Common myeloid progenitor, CD34-positive (primary cell): ENCODE measurements at regions not wholly inside any gene's neighbourhood (a gene's known extent, or its start where the extent isn't known, plus 50 kb on each side); places are given as distances from the start of the nearest gene placed in this dataset.
"Not testable (repeated sequence)": the region's sequence is repeated elsewhere in the genome, so short reads cannot be mapped to it uniquely, and the experiment has no call there.

ENCODE experiments used
- CTCF ChIA-PET: fragments of 350-600 bp; sonication (Branson Sonifier 250); formaldehyde crosslinking; loops from one replicate; lab custom pipeline; 2021; ENCODE audit warnings: antibody characterized with exemption; lab: Charles Lee
- POLR2A ChIA-PET: fragments of 350-600 bp; sonication (Branson Sonifier 250); formaldehyde crosslinking; loops from one replicate; lab custom pipeline; 2021; ENCODE audit warnings: antibody characterized with exemption; lab: Charles Lee
- DNase-seq, 3 donors: peaks; one replicate each; pipeline versions ENCODE4 v3.0.0 to v3.0.0-alpha.2; 2013
- H3K27ac ChIP-seq, 2 experiments: 1 replicate in 1 of 2; 2 replicates in 1 of 2; pipeline ENCODE4 v1.7.0; 2013; ENCODE audit warnings: inconsistent platforms in 2 of 2, low read length in 2 of 2, mild to moderate bottlenecking in 2 of 2, low read depth in 1 of 2, moderate library complexity in 1 of 2; ENCODE audit not compliant: severe bottlenecking in 2 of 2, insufficient read depth in 1 of 2, poor library complexity in 1 of 2
- H3K27me3 ChIP-seq, 5 experiments: replicated peaks in 2 of 5; 1 replicate in 3 of 5; 2 replicates in 2 of 5; pipeline versions ENCODE4 v1.6.1 to v1.7.0; 2013; ENCODE audit warnings: low read length in 4 of 5, mild to moderate bottlenecking in 2 of 5, moderate library complexity in 2 of 5, inconsistent platforms in 1 of 5; ENCODE audit not compliant: insufficient read depth in 5 of 5, control insufficient read depth in 4 of 5
- H3K36me3 ChIP-seq, 4 experiments: 1 replicate in 2 of 4; 2 replicates in 2 of 4; pipeline versions ENCODE4 v1.6.1 to v1.7.0; 2013; ENCODE audit warnings: low read length in 3 of 4, control low read depth in 1 of 4, mild to moderate bottlenecking in 1 of 4; ENCODE audit not compliant: control insufficient read depth in 4 of 4, insufficient read depth in 4 of 4
- H3K4me1 ChIP-seq, 4 experiments: 1 replicate in 3 of 4; 2 replicates in 1 of 4; pipeline versions ENCODE4 v1.6.1 to v1.7.1; 2013; ENCODE audit warnings: low read length in 3 of 4, mild to moderate bottlenecking in 3 of 4, control low read depth in 1 of 4, inconsistent platforms in 1 of 4, moderate library complexity in 1 of 4; ENCODE audit not compliant: control insufficient read depth in 4 of 4, insufficient read depth in 4 of 4; ENCODE audit errors: control extremely low read depth in 1 of 4
- H3K4me3 ChIP-seq, 7 experiments: 1 replicate in 4 of 7; 2 replicates in 3 of 7; pipeline versions ENCODE4 v1.5.1 to v1.7.0; 2013; ENCODE audit warnings: mild to moderate bottlenecking in 7 of 7, low read length in 6 of 7, moderate library complexity in 6 of 7, inconsistent platforms in 2 of 7, low read depth in 2 of 7, control low read depth in 1 of 7; ENCODE audit not compliant: insufficient read depth in 4 of 7, control insufficient read depth in 1 of 7; ENCODE audit errors: extremely low read depth in 1 of 7
- H3K9me3 ChIP-seq, 5 experiments: 1 replicate in 4 of 5; 2 replicates in 1 of 5; pipeline versions ENCODE4 v1.6.1 to v1.7.1; 2013; ENCODE audit warnings: low read length in 4 of 5, mild to moderate bottlenecking in 2 of 5, inconsistent platforms in 1 of 5, low read depth in 1 of 5, moderate library complexity in 1 of 5; ENCODE audit not compliant: control insufficient read depth in 4 of 5, insufficient read depth in 2 of 5; ENCODE audit errors: control extremely low read depth in 1 of 5
- WGBS: methylation state at CpG from one replicate; pipeline ENCODE4 v1.1.5; 2013; ENCODE audit not compliant: insufficient coverage; 5-methylcytosine and 5-hydroxymethylcytosine counted together

DNA sequence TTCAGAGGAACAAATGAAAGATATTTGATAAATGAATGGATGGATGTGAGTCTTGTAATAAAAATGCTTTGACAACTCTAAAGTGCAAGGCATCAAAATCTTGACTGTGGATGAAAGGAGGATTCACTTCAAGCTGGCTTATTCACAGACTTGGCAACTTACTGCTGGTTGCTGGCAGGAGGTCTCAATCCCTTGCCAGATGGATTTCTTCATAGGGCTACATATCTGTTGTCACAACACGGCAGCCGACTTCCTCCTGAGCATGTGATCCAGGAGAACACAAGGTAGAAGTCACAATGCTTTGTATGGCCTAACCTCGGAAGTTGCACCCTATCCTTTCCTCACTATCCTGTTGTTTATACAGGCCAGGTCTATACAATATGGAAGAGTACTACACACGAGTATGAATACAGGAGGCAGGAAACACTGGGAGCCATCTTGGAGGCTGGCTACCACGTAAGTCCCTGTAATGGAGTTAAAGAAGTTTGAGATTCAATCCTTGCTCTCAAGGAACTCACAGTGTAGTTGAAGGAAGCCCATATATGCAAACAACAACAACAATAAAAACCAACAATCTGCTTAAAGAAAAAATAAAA lies 97.9 kb downstream of the ID4 start:
- Histone ChIP-seq H3K27me3 (peaks cover 0 to 4% (median 0%) of the 10 kb centered on the region in 5 experiments), H3K4me1 (no peaks in the 10 kb centered on the region), H3K36me3 (no peaks in the 10 kb centered on the region), H3K4me3 (no peak overlapping the region), H3K27ac (no peak overlapping the region), H3K9me3 (peaks cover 0 to 3% (median 0%) of the 10 kb centered on the region in 5 experiments)
- POLR2A ChIA-PET, result no interaction called here
- DNase-seq, result no peak
- WGBS, result 95% methylated on average over 4 of the region's 5 CpGs
- CTCF ChIA-PET, result no interaction called here

DNA sequence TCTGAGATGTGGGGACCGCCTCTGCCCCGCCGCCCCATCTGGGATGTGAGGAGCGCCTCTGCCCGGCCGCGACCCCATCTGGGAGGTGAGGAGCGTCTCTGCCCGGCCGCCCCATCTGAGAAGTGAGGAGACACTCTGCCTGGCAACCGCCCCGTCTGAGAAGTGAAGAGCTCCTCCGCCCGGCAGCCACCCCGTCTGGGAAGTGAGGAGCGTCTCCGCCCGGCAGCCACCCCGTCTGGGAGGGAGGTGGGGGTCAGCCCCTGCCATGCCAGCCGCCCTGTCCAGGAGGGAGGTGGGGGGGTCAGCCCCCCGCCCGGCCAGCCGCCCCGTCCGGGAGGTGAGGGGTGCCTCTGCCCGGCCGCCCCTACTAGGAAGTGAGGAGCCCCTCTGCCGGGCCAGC lies 102.2 kb downstream of the ID4 start:
- CTCF ChIA-PET, H3K4me3 ChIP-seq, H3K4me1 ChIP-seq, H3K9me3 ChIP-seq, POLR2A ChIA-PET, H3K27me3 ChIP-seq, H3K27ac ChIP-seq, DNase-seq, H3K36me3 ChIP-seq: not testable (repeated sequence)
- 97% methylated on average over 11 of the region's 28 CpGs for WGBS

DNA sequence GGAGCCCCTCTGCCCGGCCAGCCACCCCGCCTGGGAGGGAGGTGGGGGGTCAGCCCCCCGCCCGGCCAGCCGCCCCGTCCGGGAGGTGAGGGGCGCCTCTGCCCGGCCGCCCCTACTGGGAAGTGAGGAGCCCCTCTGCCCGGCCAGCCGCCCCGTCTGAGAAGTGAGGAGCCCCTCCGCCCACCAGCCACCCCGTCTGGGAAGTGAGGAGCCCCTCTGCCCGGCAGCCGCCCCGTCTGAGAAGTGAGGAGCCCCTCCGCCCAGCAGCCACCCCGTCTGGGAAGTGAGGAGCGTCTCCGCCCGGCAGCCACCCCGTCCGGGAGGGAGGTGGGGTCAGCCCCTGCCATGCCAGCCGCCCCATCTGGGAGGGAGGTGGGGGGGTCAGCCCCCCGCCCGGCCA lies 102.8 kb downstream of the ID4 start:
- H3K4me3 ChIP-seq, H3K9me3 ChIP-seq, DNase-seq, H3K27ac ChIP-seq, H3K36me3 ChIP-seq, H3K27me3 ChIP-seq, CTCF ChIA-PET, H3K4me1 ChIP-seq, POLR2A ChIA-PET: not testable (repeated sequence)
- WGBS, result 100% methylated on average over 1 of the region's 28 CpGs

DNA sequence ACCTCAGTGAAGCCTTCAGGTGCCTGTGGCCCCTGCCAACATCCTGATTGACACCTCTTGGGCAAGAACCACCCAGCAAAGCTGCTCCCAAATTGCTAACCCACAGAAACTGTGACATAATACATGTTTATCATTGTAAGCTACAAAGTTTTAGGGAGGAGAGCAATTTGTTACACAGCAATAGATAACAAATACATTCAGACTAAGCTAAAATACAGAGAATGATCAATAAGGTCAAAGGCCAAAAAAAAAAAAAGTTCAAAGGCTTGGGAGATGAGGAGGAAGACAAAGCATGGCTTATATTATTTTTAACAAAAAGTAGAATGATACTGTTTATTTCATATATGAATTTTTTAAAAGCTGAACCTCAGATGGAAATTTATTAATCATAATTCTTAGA lies 105.9 kb downstream of the ID4 start:
- no peak overlapping the region for H3K4me3 ChIP-seq
- H3K27me3 ChIP-seq, result no peaks in the 10 kb centered on the region
- H3K4me1 ChIP-seq, result no peaks in the 10 kb centered on the region
- H3K27ac ChIP-seq, result no peak overlapping the region
- H3K36me3 ChIP-seq, result no peaks in the 10 kb centered on the region
- peaks cover 0 to 1% (median 0%) of the 10 kb centered on the region in 5 experiments for H3K9me3 ChIP-seq
- ChIA-PET CTCF (no interaction called here), POLR2A (interaction anchor here (0.7 kb wide), 1 partner anchor 44 kb away, joined by 6 read pairs; no protein-coding TSS in a partner anchor)
- DNase-seq, result no peak

DNA sequence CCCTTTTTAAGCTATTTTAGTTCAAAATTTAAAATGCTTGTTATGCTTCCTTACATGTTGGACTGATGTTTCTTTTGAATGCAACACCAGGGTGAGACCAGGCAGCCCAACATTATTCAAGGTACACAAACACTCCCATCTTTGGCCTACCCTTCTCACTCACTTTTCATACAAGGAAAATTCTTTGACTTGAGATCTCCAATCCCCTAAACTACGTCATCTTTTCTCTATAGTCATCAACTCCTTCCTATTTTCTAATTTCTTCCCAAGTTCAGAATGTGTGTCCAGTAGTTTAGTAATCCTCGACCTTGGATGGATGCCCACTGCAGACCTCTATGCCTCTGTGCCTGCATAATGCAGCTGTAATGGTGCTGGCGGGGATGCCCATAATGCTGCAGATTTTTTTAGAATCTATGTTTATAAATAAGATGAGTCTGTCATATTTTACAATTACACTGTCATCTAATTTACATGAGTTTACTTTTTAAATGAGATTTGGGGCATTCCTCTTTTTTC lies 108.7 kb downstream of the ID4 start:
- Histone ChIP-seq H3K4me3 (no peak overlapping the region), H3K9me3 (peaks cover 0 to 4% (median 0%) of the 10 kb centered on the region in 5 experiments), H3K27me3 (no peaks in the 10 kb centered on the region), H3K27ac (no peak overlapping the region), H3K36me3 (no peaks in the 10 kb centered on the region), H3K4me1 (no peaks in the 10 kb centered on the region)
- CTCF ChIA-PET, result no interaction called here
- DNase-seq, result no peak
- POLR2A ChIA-PET, result no interaction called here
- 90% methylated on average over 2 of the region's 3 CpGs for WGBS

DNA sequence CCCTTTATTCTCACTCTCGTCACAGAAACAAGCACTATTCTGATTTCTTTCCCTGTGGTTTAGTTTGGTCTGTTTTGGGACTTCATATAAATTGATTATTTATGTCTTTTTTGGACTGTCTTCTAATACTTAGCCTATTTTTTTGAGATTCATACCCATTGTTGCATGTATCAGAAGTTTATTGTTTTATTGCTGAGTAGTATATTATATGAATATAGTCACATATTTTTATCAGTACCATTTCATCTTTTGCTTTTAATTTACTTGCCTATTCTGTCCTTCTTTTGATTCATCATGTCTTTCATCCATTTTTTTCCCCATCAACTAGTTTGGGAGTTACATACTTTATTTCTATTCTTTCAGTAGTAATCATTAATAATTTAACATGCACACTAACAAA lies 112.0 kb downstream of the ID4 start:
- POLR2A ChIA-PET, result no interaction called here
- no peak for DNase-seq
- CTCF ChIA-PET, result no interaction called here
- Histone ChIP-seq H3K27me3 (no peaks in the 10 kb centered on the region), H3K9me3 (peaks cover 0 to 7% (median 0%) of the 10 kb centered on the region in 5 experiments), H3K4me3 (no peak overlapping the region), H3K4me1 (no peaks in the 10 kb centered on the region), H3K27ac (no peak overlapping the region), H3K36me3 (no peaks in the 10 kb centered on the region)
- WGBS, result no CpG with 5 or more reads among the region's 1 CpG

DNA sequence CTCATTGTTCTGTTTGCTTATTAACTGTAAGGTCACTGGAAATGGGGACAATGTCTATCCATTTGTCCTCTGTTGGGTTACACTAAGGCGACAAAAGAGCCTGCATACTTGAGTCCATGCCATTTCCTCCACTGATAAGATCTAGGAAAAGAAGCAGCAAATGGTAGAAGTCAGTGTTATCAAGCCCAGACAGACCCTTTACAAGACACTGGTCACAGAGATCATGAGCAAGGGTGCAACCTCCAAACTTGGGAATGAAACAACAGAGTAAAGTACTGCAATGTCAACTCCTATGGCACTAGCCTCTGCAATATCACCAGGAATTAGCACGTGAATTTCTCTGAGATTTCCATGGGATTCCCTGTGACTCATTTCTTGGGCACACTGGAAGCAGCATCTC lies 126.9 kb downstream of the ID4 start:
- DNase-seq, result no peak
- 83% methylated on average over 2 of the region's 2 CpGs for WGBS
- ChIA-PET CTCF (no interaction called here), POLR2A (no interaction called here)
- no peaks in the 10 kb centered on the region for H3K4me1 ChIP-seq
- no peaks in the 10 kb centered on the region for H3K36me3 ChIP-seq
- H3K27ac ChIP-seq, result no peak overlapping the region
- no peak overlapping the region for H3K4me3 ChIP-seq
- peaks cover 0 to 2% (median 0%) of the 10 kb centered on the region in 5 experiments for H3K9me3 ChIP-seq
- peaks cover 0 to 3% (median 0%) of the 10 kb centered on the region in 5 experiments for H3K27me3 ChIP-seq
